ENCODE measurements at regions not wholly inside any gene's neighbourhood (a gene's known extent, or its start where the extent isn't known, plus 50 kb on each side); places are given as distances from the start of the nearest gene placed in this dataset.

DNA sequence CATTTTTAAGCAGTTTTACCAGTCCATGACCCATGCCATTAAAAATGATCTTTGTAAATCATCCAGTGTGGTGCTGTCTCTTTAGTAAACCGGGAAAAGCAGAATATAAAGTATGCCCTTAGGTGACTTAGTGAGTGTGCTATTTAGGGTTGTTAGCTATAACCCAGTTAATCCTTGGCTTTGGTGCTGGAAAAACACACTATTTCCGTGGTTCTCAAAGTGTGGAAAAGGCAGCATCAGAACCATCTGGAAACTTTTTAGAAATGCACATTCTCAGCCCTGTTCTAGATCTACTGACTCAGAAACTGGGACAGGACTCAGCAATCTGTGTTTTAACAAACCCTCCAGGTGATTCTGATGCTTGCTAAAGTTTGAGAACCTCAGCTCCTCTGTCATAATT lies 123.6 kb upstream of the ZNF608 start:
- Mint-ChIP-seq H3K9me3 (peaks cover 0 to 2% (median 0%) of the 10 kb centered on the region in 6 donors), H3K27me3 (ENCODE audit: low read depth in 3 of 3) (peaks cover 1 to 12% (median 6%) of the 10 kb centered on the region in 3 donors), H3K27ac (no peak overlapping the region), H3K4me3 (no peak overlapping the region), H3K4me1 (peaks cover 35 to 53% of the 10 kb centered on the region in 2 donors), H3K36me3 (peaks cover 0 to 3% (median 1%) of the 10 kb centered on the region in 3 donors)
- DNase-seq, result no peak

DNA sequence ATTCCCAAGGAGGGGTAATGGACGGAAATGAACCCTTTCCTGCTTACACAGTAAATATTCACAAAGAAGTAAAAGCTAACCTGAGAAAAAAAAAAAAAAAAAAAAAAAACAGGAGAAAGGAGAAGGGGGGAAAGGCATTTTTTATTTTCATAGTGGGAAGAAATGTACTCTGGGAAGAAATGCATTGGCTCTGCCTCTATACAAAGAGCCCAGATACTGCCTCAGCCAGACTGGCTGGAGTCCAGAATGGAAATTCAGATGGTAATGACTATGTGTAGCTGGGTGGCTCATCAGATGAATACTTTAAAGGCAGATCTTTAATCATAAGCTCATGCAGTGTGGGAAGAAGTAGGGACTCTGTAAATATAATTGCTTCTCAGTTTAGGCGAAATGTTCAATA lies 124.9 kb upstream of the ZNF608 start:
- H3K27ac Mint-ChIP-seq, result no peak overlapping the region
- peaks cover 0 to 2% (median 0%) of the 10 kb centered on the region in 6 donors for H3K9me3 Mint-ChIP-seq
- peaks cover 0 to 4% (median 3%) of the 10 kb centered on the region in 3 donors for H3K36me3 Mint-ChIP-seq
- peaks cover 3 to 12% (median 6%) of the 10 kb centered on the region in 3 donors for H3K27me3 Mint-ChIP-seq (ENCODE audit: low read depth in 3 of 3)
- no peak overlapping the region for H3K4me3 Mint-ChIP-seq
- DNase-seq, result no peak
- peaks cover 23 to 44% of the 10 kb centered on the region in 2 donors for H3K4me1 Mint-ChIP-seq

DNA sequence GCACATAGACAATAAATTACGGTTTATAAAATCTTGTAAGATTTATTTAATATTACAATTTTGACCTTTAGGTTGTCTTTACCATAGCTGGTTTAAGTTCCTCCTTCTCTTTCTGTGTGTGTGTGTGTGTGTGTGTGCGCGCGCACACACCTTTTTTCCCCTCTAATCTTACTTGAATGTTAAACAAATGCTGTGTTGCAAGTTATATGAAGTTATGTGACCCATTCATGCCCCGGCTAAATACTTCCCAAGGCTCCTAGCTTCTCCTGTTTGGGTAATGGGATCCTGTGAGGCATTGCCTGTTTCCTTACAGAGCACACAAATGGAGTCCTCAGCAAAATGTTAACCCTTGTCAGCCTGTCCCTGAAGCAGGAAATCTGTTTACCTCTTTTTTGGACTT lies 125.6 kb upstream of the ZNF608 start:
- Mint-ChIP-seq H3K36me3 (peaks cover 0 to 4% (median 3%) of the 10 kb centered on the region in 3 donors), H3K27ac (no peak overlapping the region), H3K9me3 (peaks cover 0 to 2% (median 0%) of the 10 kb centered on the region in 6 donors), H3K27me3 (ENCODE audit: low read depth in 3 of 3) (peaks cover 2 to 11% (median 3%) of the 10 kb centered on the region in 3 donors), H3K4me3 (no peak overlapping the region), H3K4me1 (peaks cover 15 to 36% of the 10 kb centered on the region in 2 donors)
- DNase-seq, result no peak

DNA sequence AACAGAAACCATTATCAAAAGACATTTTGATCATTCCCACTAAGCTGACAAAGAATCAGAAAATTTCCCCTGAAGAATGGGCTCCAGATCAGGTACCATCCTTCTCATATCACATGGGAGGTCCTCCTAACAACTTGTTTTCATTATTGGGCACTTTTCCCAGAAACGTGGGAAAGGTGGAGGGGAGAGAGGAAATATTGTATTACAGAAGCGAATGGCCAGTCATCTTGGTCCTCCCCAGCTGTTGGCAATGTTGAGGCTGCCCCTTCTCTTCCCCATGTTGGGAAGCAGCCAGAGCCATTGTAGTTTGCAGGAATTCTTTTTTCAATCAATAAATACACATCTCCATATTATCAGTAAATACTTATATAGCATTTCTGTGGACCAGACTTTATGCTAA lies 126.2 kb upstream of the ZNF608 start:
- H3K27ac Mint-ChIP-seq, result no peak overlapping the region
- peaks cover 0 to 4% (median 3%) of the 10 kb centered on the region in 3 donors for H3K36me3 Mint-ChIP-seq
- peaks cover 0 to 9% (median 3%) of the 10 kb centered on the region in 3 donors for H3K27me3 Mint-ChIP-seq (ENCODE audit: low read depth in 3 of 3)
- H3K9me3 Mint-ChIP-seq, result peaks cover 0 to 2% (median 0%) of the 10 kb centered on the region in 6 donors
- H3K4me1 Mint-ChIP-seq, result peaks cover 10 to 31% of the 10 kb centered on the region in 2 donors
- DNase-seq, result no peak
- no peak overlapping the region for H3K4me3 Mint-ChIP-seq

DNA sequence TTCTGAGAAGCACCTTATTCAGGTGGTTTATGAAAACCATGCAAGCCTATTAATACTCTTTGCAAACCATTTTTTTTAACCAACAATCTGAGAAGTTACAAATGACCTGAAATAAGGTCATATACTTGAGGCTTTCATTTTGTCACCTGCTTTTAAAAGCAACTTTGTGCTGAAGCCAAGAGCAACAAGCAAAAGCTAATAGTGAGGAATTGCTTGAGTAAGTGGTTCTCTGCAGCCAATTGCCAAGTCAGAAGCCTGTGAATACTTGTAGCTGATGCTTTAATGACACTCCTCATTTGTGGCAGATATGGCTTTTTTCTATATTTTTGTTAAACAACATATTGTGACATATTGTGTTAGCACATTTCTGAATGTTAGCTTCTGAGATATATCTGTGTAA lies 126.7 kb upstream of the ZNF608 start:
- Mint-ChIP-seq H3K27me3 (ENCODE audit: low read depth in 3 of 3) (peaks cover 0 to 6% (median 3%) of the 10 kb centered on the region in 3 donors), H3K36me3 (peaks cover 0 to 4% (median 3%) of the 10 kb centered on the region in 3 donors), H3K4me1 (peaks cover 4 to 25% of the 10 kb centered on the region in 2 donors), H3K4me3 (no peak overlapping the region), H3K9me3 (peaks cover 0 to 2% (median 0%) of the 10 kb centered on the region in 6 donors), H3K27ac (no peak overlapping the region)
- DNase-seq, result no peak

DNA sequence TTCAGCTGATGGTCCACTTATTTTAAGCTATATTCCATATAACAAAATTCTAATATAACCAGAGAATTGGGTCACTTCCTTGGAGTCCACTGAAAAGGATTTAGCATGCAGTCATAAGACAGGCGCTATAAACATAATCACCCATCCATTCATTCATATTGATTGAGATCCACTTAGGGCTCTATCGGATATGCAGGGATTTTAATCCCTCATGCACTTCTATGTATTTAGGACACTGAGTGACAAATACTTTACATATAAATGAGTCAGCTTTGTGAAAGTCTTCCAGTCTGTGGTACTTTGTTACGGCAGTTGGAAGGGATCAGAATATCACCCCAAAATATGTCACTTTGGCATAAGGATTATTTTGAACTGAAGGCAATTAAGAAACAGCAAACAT lies 127.3 kb upstream of the ZNF608 start:
- peaks cover 0 to 20% of the 10 kb centered on the region in 2 donors for H3K4me1 Mint-ChIP-seq

DNA sequence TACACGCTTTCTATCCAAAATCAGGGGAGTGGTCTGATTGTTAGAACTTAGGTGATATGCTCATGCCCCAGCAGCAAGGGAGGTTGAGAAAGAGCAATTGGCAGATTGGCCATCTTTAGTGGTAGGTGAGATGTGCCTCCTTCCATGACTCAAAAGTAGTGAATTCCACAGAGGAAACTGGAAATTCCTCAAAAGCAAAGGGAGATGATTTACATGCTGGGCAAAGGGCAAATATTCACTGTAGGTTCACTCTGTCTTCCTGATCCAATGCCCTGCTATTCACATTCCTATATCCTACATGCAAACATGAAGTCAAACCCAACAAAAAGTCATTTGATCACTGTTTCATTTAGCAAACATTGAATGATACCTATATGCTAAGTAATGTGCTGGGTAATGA lies 130.1 kb upstream of the ZNF608 start:
- H3K36me3 Mint-ChIP-seq, result peaks cover 0 to 4% (median 3%) of the 10 kb centered on the region in 3 donors
- DNase-seq, result no peak
- no peak overlapping the region for H3K27ac Mint-ChIP-seq
- H3K4me3 Mint-ChIP-seq, result no peak overlapping the region
- H3K9me3 Mint-ChIP-seq, result peaks cover 0 to 2% (median 0%) of the 10 kb centered on the region in 6 donors
- peaks cover 0 to 10% of the 10 kb centered on the region in 2 donors for H3K4me1 Mint-ChIP-seq
- peaks cover 0 to 5% (median 3%) of the 10 kb centered on the region in 3 donors for H3K27me3 Mint-ChIP-seq (ENCODE audit: low read depth in 3 of 3)

More for the DNA sequence above, 127.3 kb upstream of the ZNF608 start:
- Mint-ChIP-seq H3K4me3 (no peak overlapping the region), H3K9me3 (peaks cover 0 to 2% (median 0%) of the 10 kb centered on the region in 6 donors), H3K27ac (no peak overlapping the region), H3K36me3 (peaks cover 0 to 4% (median 3%) of the 10 kb centered on the region in 3 donors), H3K27me3 (ENCODE audit: low read depth in 3 of 3) (peaks cover 0 to 4% (median 3%) of the 10 kb centered on the region in 3 donors)
- no peak for DNase-seq

DNA sequence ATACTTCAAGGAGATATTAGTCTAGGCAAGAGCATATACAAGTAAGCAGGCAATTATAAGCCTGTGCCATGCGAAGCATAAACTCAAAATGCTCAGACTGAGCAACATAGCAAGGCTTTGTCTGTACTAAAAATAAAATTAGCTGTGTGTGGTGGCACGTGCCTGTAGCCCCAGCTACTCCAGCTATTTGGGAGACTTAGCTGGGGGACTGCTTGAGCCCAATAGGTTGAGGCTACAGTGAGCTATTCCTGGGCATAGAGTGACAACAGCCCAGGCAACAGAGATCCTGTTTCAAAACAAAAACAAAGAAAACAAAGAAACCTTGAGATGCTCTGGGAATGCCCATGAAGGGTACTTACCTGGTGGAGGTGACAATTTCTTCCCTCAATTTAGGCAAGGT lies 130.5 kb upstream of the ZNF608 start:
- peaks cover 0 to 5% (median 3%) of the 10 kb centered on the region in 3 donors for H3K27me3 Mint-ChIP-seq (ENCODE audit: low read depth in 3 of 3)
- no peak overlapping the region for H3K4me3 Mint-ChIP-seq
- H3K27ac Mint-ChIP-seq, result no peak overlapping the region
- H3K36me3 Mint-ChIP-seq, result peaks cover 0 to 4% (median 3%) of the 10 kb centered on the region in 3 donors
- H3K9me3 Mint-ChIP-seq, result peaks cover 0 to 2% (median 0%) of the 10 kb centered on the region in 6 donors
- H3K4me1 Mint-ChIP-seq, result peaks cover 0 to 10% of the 10 kb centered on the region in 2 donors
- no peak for DNase-seq

DNA sequence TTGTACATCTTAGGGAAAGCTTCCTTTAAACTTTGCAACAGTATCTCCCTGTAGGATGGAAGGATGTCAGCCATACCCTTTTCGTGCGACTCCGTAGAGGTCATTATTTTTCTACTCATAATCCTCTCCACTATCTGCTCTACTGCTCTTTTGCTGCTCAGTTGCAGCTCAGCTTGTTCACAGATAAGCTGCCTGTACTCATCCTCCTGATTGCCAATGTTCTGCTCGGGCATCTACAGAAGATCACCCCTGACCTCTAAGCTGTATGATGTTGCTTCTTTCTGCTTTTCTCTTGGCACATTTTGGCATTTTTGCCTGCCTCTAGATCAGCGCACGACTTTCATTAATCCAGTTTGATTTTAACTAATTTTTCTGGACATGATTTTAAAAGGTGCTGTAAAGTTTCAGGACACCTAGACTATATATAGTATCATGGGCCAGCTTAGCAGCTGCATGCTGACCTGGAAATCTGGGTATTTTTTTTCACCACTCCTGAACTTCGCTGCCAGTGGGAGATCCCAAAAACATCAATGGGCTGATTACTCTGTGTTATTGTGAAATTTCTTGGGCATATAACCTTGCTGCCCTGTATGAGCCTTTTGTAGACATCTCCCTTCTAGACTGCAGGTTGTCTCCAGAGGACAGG lies 131.2 kb upstream of the ZNF608 start:
- DNase-seq, result no peak
- H3K4me3 Mint-ChIP-seq, result no peak overlapping the region
- peaks cover 0 to 5% (median 3%) of the 10 kb centered on the region in 3 donors for H3K27me3 Mint-ChIP-seq (ENCODE audit: low read depth in 3 of 3)
- peaks cover 0 to 4% (median 3%) of the 10 kb centered on the region in 3 donors for H3K36me3 Mint-ChIP-seq
- no peak overlapping the region for H3K27ac Mint-ChIP-seq
- peaks cover 0 to 10% of the 10 kb centered on the region in 2 donors for H3K4me1 Mint-ChIP-seq
- H3K9me3 Mint-ChIP-seq, result peaks cover 0 to 2% (median 0%) of the 10 kb centered on the region in 6 donors

DNA sequence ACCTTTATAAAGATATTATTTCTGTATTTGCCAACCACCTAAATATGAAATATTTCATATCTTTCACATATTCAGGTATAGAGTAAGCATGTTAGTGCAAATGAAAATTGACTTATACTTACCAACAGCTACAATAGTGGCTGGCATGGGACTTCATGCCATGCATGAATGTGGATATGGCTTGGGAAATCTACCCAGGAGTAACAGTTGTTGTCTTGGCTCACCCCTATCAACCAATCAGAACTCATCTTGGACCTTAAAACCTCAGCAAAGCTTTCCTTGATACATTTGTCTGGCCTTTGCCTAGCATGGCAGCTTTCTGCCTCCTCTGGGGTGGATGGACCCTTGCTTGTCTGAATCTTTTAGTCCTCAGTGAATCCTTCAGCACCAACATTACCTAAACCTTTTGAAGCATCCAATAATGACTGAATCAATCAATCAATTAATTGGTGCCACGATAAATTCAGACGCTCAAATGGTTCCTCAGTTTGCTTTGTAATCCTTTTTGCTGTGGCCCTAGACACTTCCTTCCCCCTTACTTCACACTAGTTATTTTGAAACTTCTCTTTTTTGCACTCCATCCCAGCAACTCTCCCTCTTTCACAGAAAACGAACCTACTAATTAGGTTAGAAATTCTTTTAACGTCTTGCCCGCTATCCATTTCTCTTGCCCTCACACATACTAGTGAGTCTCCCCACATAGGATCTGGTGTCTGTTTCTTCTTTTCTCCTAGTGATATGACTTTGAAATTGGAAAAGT lies 132.3 kb upstream of the ZNF608 start:
- H3K27me3 Mint-ChIP-seq (ENCODE audit: low read depth in 3 of 3), result peaks cover 0 to 5% (median 3%) of the 10 kb centered on the region in 3 donors
- H3K4me3 Mint-ChIP-seq, result no peak overlapping the region
- peaks cover 0 to 4% (median 3%) of the 10 kb centered on the region in 3 donors for H3K36me3 Mint-ChIP-seq
- H3K4me1 Mint-ChIP-seq, result peaks cover 0 to 8% of the 10 kb centered on the region in 2 donors
- H3K27ac Mint-ChIP-seq, result no peak overlapping the region
- DNase-seq, result no peak
- no peaks in the 10 kb centered on the region for H3K9me3 Mint-ChIP-seq

DNA sequence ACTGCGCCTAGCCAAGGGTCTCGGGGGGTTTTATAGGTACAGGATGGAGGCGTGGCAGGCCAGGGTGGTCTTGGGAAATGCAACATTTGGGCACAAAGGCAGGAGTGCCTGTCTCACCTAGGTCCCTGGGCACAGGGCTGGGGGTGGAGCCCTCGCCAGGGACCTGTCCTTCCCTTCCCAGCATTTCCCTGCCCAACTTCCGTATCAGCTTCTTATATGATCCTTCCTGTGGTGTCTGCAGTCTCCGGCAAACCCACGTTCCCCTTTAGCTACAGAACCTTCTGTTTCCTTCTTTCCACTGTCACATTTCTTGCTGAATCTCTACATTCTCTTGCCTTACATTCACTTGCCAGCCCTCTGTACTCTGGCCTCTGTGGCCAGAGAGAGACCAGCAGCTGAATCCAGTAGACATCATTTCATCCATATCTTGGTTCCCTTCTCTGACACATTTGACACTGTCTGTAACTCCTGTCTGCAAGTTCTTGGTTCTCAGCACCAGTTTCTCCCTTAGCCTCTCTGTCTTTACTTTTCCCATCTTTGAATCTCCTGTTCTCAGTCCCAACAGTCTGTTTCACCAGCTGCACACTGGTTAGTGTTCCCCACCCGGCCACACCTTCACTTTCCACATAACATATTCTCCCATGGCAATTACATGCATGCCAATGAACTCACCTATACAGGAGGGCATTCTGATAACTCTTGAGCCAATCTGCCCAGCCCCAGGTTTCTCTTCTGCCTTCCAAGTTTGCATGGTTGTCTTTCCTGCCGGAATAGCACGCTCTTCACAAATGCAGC lies 134.7 kb upstream of the ZNF608 start:
- peaks cover 0 to 5% (median 0%) of the 10 kb centered on the region in 3 donors for H3K27me3 Mint-ChIP-seq (ENCODE audit: low read depth in 3 of 3)
- no peak overlapping the region for H3K4me3 Mint-ChIP-seq
- H3K4me1 Mint-ChIP-seq, result no peaks in the 10 kb centered on the region
- no peak for DNase-seq
- H3K9me3 Mint-ChIP-seq, result no peaks in the 10 kb centered on the region
- H3K27ac Mint-ChIP-seq, result no peak overlapping the region
- H3K36me3 Mint-ChIP-seq, result no peaks in the 10 kb centered on the region

DNA sequence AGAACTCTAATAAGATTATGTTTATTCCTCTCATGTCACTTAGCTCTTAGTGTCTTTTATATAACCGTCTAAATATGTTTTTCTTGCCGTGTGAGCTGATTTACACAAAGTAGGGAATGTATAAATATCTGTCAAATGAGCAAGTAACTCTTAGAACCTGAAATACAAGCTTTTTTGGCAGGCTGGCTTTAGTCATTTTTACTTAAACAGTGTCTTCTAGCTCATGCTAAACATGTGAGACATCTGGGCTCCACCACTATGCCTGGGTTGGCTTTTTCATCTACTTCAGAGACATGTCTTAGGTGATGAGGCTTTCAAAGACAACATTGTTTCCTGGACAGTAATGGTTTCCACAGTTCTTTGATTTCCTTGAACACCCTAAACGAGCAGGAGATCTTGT lies 137.2 kb upstream of the ZNF608 start:
- no peak for DNase-seq
- Mint-ChIP-seq H3K36me3 (no peaks in the 10 kb centered on the region), H3K4me3 (no peak overlapping the region), H3K9me3 (no peaks in the 10 kb centered on the region), H3K4me1 (peaks cover 3 to 6% of the 10 kb centered on the region in 2 donors), H3K27ac (no peak overlapping the region), H3K27me3 (ENCODE audit: low read depth in 3 of 3) (peaks cover 0 to 3% (median 1%) of the 10 kb centered on the region in 3 donors)

DNA sequence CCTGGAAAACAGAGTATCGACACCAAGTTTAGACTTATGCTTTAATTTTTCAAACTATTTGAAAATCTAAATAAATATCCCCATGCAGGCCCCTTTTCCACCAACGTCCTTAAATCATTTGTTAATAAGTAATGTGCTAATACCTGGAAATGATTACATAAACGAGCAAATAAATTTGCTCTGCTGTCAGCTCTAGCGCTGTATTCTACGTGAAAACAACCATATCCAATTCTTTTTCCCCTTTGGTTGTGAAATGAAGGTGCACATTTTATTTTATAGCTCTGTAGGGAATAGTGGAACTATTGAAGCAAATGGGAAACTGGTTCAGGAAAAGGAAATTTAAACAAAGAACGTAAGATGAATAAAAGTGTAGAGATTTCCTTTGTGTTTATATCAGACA lies 137.7 kb upstream of the ZNF608 start:
- Mint-ChIP-seq H3K27me3 (ENCODE audit: low read depth in 3 of 3) (peaks cover 0 to 3% (median 3%) of the 10 kb centered on the region in 3 donors), H3K4me3 (no peak overlapping the region), H3K27ac (no peak overlapping the region), H3K4me1 (peaks cover 3 to 6% of the 10 kb centered on the region in 2 donors), H3K36me3 (no peaks in the 10 kb centered on the region), H3K9me3 (no peaks in the 10 kb centered on the region)
- DNase-seq, result no peak
